ENCODE measurements at regions not wholly inside any gene's neighbourhood (a gene's known extent, or its start where the extent isn't known, plus 50 kb on each side); places are given as distances from the start of the nearest gene placed in this dataset.

DNA sequence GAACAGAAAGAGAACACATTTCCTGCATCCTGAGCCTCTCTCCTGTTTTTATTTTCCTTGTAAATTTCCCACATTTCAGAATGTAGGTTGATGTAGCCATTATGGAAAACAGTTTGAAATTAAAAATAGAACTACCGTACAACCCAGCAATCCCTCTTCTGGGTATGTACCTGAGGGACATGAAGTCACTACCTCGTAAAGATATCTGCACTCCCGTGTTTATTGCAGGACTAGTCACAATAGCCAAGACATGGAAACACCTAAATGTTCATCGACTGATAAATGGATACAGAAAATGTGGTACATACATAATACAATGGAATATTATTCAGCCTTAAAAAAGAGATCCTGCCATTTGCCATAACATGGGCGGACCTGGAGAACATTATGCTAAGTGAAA is 72.0 kb upstream of the JAG1 start:
- ChIA-PET POLR2A (no interaction called here), RAD21 (ENCODE audit: unreplicated experiment) (no interaction called here), SMC1A (ENCODE audit: uncharacterized antibody, unreplicated experiment) (no interaction called here), CTCF (no interaction called here)
- Histone ChIP-seq H3K9ac (ENCODE audit: control insufficient read depth, insufficient read depth, low read length) (no peak overlapping the region), H3K27ac (ENCODE audit: control insufficient read depth, insufficient read depth) (no peak overlapping the region), H3K27me3 (replicated peaks in 1 of 2; ENCODE audit: control insufficient read depth in 2 of 2, insufficient read depth in 2 of 2, low read length in 1 of 2) (no peaks in the 10 kb centered on the region), H4K20me1 (ENCODE audit: control insufficient read depth, insufficient read depth) (no peaks in the 10 kb centered on the region), H3K4me3 (no peak overlapping the region), H3K4me1 (ENCODE audit: control insufficient read depth, insufficient read depth, low read length) (no peaks in the 10 kb centered on the region), H3K4me2 (ENCODE audit: control insufficient read depth, insufficient read depth) (no peak overlapping the region), H3K9me3 (replicated peaks; ENCODE audit: control insufficient read depth, insufficient read depth, low read length) (no peaks in the 10 kb centered on the region), H3K36me3 (ENCODE audit: control insufficient read depth in 2 of 2, insufficient read depth in 2 of 2, low read length in 1 of 2) (no peaks in the 10 kb centered on the region), H2AFZ (ENCODE audit: control insufficient read depth, low read depth, low read length) (no peak overlapping the region), H3K79me2 (ENCODE audit: control insufficient read depth, insufficient read depth, low read length) (no peaks in the 10 kb centered on the region)
- no peak for DNase-seq (ENCODE audit: low read depth, low spot score)
- WGBS (ENCODE audit: insufficient coverage, insufficient replicate concordance, low lambda C conversion rate, missing lambda C conversion rate): 21% methylated on average over 5 of the region's 5 CpGs
- TF ChIP-seq, protein P1, sequence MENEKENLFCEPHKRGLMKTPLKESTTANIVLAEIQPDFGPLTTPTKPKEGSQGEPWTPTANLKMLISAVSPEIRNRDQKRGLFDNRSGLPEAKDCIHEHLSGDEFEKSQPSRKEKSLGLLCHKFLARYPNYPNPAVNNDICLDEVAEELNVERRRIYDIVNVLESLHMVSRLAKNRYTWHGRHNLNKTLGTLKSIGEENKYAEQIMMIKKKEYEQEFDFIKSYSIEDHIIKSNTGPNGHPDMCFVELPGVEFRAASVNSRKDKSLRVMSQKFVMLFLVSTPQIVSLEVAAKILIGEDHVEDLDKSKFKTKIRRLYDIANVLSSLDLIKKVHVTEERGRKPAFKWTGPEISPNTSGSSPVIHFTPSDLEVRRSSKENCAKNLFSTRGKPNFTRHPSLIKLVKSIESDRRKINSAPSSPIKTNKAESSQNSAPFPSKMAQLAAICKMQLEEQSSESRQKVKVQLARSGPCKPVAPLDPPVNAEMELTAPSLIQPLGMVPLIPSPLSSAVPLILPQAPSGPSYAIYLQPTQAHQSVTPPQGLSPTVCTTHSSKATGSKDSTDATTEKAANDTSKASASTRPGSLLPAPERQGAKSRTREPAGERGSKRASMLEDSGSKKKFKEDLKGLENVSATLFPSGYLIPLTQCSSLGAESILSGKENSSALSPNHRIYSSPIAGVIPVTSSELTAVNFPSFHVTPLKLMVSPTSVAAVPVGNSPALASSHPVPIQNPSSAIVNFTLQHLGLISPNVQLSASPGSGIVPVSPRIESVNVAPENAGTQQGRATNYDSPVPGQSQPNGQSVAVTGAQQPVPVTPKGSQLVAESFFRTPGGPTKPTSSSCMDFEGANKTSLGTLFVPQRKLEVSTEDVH (IDR thresholded peaks at IDR 0.05; ENCODE audit: low read depth, partially characterized antibody): no peak
- TF ChIP-seq SMAD5 (IDR thresholded peaks at IDR 0.05; ENCODE audit: low read depth) (no peak), CBX5 (IDR thresholded peaks at IDR 0.05; ENCODE audit: low read depth) (no peak), JUNB (IDR thresholded peaks at IDR 0.05) (no peak)
- TF ChIP-seq, protein P2, sequence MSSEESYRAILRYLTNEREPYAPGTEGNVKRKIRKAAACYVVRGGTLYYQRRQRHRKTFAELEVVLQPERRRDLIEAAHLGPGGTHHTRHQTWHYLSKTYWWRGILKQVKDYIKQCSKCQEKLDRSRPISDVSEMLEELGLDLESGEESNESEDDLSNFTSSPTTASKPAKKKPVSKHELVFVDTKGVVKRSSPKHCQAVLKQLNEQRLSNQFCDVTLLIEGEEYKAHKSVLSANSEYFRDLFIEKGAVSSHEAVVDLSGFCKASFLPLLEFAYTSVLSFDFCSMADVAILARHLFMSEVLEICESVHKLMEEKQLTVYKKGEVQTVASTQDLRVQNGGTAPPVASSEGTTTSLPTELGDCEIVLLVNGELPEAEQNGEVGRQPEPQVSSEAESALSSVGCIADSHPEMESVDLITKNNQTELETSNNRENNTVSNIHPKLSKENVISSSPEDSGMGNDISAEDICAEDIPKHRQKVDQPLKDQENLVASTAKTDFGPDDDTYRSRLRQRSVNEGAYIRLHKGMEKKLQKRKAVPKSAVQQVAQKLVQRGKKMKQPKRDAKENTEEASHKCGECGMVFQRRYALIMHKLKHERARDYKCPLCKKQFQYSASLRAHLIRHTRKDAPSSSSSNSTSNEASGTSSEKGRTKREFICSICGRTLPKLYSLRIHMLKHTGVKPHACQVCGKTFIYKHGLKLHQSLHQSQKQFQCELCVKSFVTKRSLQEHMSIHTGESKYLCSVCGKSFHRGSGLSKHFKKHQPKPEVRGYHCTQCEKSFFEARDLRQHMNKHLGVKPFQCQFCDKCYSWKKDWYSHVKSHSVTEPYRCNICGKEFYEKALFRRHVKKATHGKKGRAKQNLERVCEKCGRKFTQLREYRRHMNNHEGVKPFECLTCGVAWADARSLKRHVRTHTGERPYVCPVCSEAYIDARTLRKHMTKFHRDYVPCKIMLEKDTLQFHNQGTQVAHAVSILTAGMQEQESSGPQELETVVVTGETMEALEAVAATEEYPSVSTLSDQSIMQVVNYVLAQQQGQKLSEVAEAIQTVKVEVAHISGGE (CRISPR knock-in tag; IDR thresholded peaks at IDR 0.05): no peak
- no TSS peak for BruUV-seq (replicated peaks)
- intact Hi-C loops (cut with micrococcal nuclease; ENCODE audit: unreplicated experiment) (no loop called here), in situ Hi-C loops (cut with MboI) (no loop called here)
- ATAC-seq: no peak
- FAIRE-seq: no peak

All from GM12878 (cell line).